ENCODE measurements at regions not wholly inside any gene's neighbourhood (a gene's known extent, or its start where the extent isn't known, plus 50 kb on each side); places are given as distances from the start of the nearest gene placed in this dataset.
"Not testable (repeated sequence)": the region's sequence is repeated elsewhere in the genome, so short reads cannot be mapped to it uniquely, and the experiment has no call there.

- Mint-ChIP-seq H3K27ac (no peak overlapping the region), H3K27me3 (peaks cover 2% of the 10 kb centered on the region), H3K9me3 (no peaks in the 10 kb centered on the region), H3K4me3 (no peak overlapping the region), H3K4me1 (no peaks in the 10 kb centered on the region), H3K36me3 (ENCODE audit: low read depth) (no peaks in the 10 kb centered on the region)
- intact Hi-C loops (cut with micrococcal nuclease): no loop called here
- DNase-seq: no peak
Measured at GRCh38 chr5:57884346-57885102, 401.9 kb upstream of the ACTBL2 start.

- intact Hi-C loops (cut with micrococcal nuclease): no loop called here
- Mint-ChIP-seq H3K36me3 (ENCODE audit: low read depth) (no peaks in the 10 kb centered on the region), H3K27ac (no peak overlapping the region)
Measured at GRCh38 chr5:57880216-57880615, 397.6 kb upstream of the ACTBL2 start.

GRCh38 chr5:57878301-57878722, 395.7 kb upstream of the ACTBL2 start:
- H3K4me3 Mint-ChIP-seq: no peak overlapping the region
- intact Hi-C loops (cut with micrococcal nuclease): no loop called here
- no peak for DNase-seq
- H3K4me1 Mint-ChIP-seq: no peaks in the 10 kb centered on the region
- H3K27me3 Mint-ChIP-seq: no peaks in the 10 kb centered on the region
- no peaks in the 10 kb centered on the region for H3K36me3 Mint-ChIP-seq (ENCODE audit: low read depth)
- H3K27ac Mint-ChIP-seq: no peak overlapping the region
- H3K9me3 Mint-ChIP-seq: no peaks in the 10 kb centered on the region

More at GRCh38 chr5:57880216-57880615, 397.6 kb upstream of the ACTBL2 start:
- Mint-ChIP-seq H3K27me3 (no peaks in the 10 kb centered on the region), H3K4me3 (no peak overlapping the region), H3K4me1 (no peaks in the 10 kb centered on the region), H3K9me3 (no peaks in the 10 kb centered on the region)
- DNase-seq: no peak

- Mint-ChIP-seq H3K4me1 (no peaks in the 10 kb centered on the region), H3K4me3 (no peak overlapping the region), H3K27me3 (no peaks in the 10 kb centered on the region), H3K36me3 (ENCODE audit: low read depth) (no peaks in the 10 kb centered on the region), H3K9me3 (peaks cover 6% of the 10 kb centered on the region), H3K27ac (no peak overlapping the region)
- intact Hi-C loops (cut with micrococcal nuclease): no loop called here
- DNase-seq: no peak
Measured at GRCh38 chr5:57871496-57871895, 388.9 kb upstream of the ACTBL2 start.

- H3K9me3 Mint-ChIP-seq; H3K4me3 Mint-ChIP-seq; H3K27me3 Mint-ChIP-seq; intact Hi-C loops (cut with micrococcal nuclease); H3K27ac Mint-ChIP-seq; DNase-seq; H3K36me3 Mint-ChIP-seq (ENCODE audit: low read depth); H3K4me1 Mint-ChIP-seq: not testable (repeated sequence)
Measured at GRCh38 chr5:57870267-57870666, 387.7 kb upstream of the ACTBL2 start.

- no peak overlapping the region for H3K4me3 Mint-ChIP-seq
- intact Hi-C loops (cut with micrococcal nuclease): no loop called here
- peaks cover 7% of the 10 kb centered on the region for H3K9me3 Mint-ChIP-seq
- no peaks in the 10 kb centered on the region for H3K36me3 Mint-ChIP-seq (ENCODE audit: low read depth)
- no peak for DNase-seq
- no peaks in the 10 kb centered on the region for H3K4me1 Mint-ChIP-seq
- no peaks in the 10 kb centered on the region for H3K27me3 Mint-ChIP-seq
- H3K27ac Mint-ChIP-seq: no peak overlapping the region
Measured at GRCh38 chr5:57863661-57864060, 381.1 kb upstream of the ACTBL2 start.

GRCh38 chr5:57862942-57863341, 380.3 kb upstream of the ACTBL2 start:
- Mint-ChIP-seq H3K27ac (no peak overlapping the region), H3K27me3 (no peaks in the 10 kb centered on the region), H3K9me3 (peaks cover 7% of the 10 kb centered on the region), H3K4me3 (no peak overlapping the region), H3K4me1 (no peaks in the 10 kb centered on the region), H3K36me3 (ENCODE audit: low read depth) (no peaks in the 10 kb centered on the region)
- intact Hi-C loops (cut with micrococcal nuclease): no loop called here
- DNase-seq: no peak

GRCh38 chr5:57862471-57862911, 379.9 kb upstream of the ACTBL2 start:
- intact Hi-C loops (cut with micrococcal nuclease): no loop called here
- Mint-ChIP-seq H3K27ac (no peak overlapping the region), H3K27me3 (no peaks in the 10 kb centered on the region), H3K4me1 (no peaks in the 10 kb centered on the region), H3K4me3 (no peak overlapping the region), H3K9me3 (peaks cover 7% of the 10 kb centered on the region), H3K36me3 (ENCODE audit: low read depth) (no peaks in the 10 kb centered on the region)
- no peak for DNase-seq

GRCh38 chr5:57859626-57860025, 377.0 kb upstream of the ACTBL2 start:
- no peaks in the 10 kb centered on the region for H3K27me3 Mint-ChIP-seq
- H3K4me1 Mint-ChIP-seq: no peaks in the 10 kb centered on the region
- DNase-seq: no peak
- intact Hi-C loops (cut with micrococcal nuclease): no loop called here
- no peak overlapping the region for H3K27ac Mint-ChIP-seq
- H3K4me3 Mint-ChIP-seq: no peak overlapping the region
- no peaks in the 10 kb centered on the region for H3K36me3 Mint-ChIP-seq (ENCODE audit: low read depth)
- H3K9me3 Mint-ChIP-seq: peaks cover 7% of the 10 kb centered on the region

GRCh38 chr5:57858905-57859304, 376.3 kb upstream of the ACTBL2 start:
- Mint-ChIP-seq H3K4me3 (no peak overlapping the region), H3K36me3 (ENCODE audit: low read depth) (no peaks in the 10 kb centered on the region), H3K9me3 (peaks cover 7% of the 10 kb centered on the region), H3K27me3 (no peaks in the 10 kb centered on the region), H3K27ac (no peak overlapping the region), H3K4me1 (no peaks in the 10 kb centered on the region)
- intact Hi-C loops (cut with micrococcal nuclease): no loop called here
- no peak for DNase-seq

- Mint-ChIP-seq H3K4me3 (no peak overlapping the region), H3K27ac (no peak overlapping the region), H3K9me3 (peaks cover 7% of the 10 kb centered on the region), H3K36me3 (ENCODE audit: low read depth) (no peaks in the 10 kb centered on the region), H3K4me1 (no peaks in the 10 kb centered on the region), H3K27me3 (no peaks in the 10 kb centered on the region)
- no peak for DNase-seq
- intact Hi-C loops (cut with micrococcal nuclease): no loop called here
Measured at GRCh38 chr5:57857696-57858095, 375.1 kb upstream of the ACTBL2 start.

- Mint-ChIP-seq H3K27ac (no peak overlapping the region), H3K4me3 (no peak overlapping the region), H3K4me1 (no peaks in the 10 kb centered on the region), H3K9me3 (no peaks in the 10 kb centered on the region), H3K27me3 (no peaks in the 10 kb centered on the region), H3K36me3 (ENCODE audit: low read depth) (no peaks in the 10 kb centered on the region)
- DNase-seq: no peak
- intact Hi-C loops (cut with micrococcal nuclease): no loop called here
Measured at GRCh38 chr5:57855831-57856230, 373.2 kb upstream of the ACTBL2 start.

GRCh38 chr5:57853929-57854697, 371.5 kb upstream of the ACTBL2 start:
- Mint-ChIP-seq H3K9me3 (no peaks in the 10 kb centered on the region), H3K27ac (no peak overlapping the region), H3K4me3 (no peak overlapping the region), H3K27me3 (no peaks in the 10 kb centered on the region), H3K4me1 (no peaks in the 10 kb centered on the region), H3K36me3 (ENCODE audit: low read depth) (no peaks in the 10 kb centered on the region)
- DNase-seq: no peak
- intact Hi-C loops (cut with micrococcal nuclease): no loop called here

- intact Hi-C loops (cut with micrococcal nuclease): no loop called here
- Mint-ChIP-seq H3K27ac (no peak overlapping the region), H3K4me3 (no peak overlapping the region), H3K36me3 (ENCODE audit: low read depth) (no peaks in the 10 kb centered on the region), H3K9me3 (no peaks in the 10 kb centered on the region), H3K4me1 (no peaks in the 10 kb centered on the region), H3K27me3 (no peaks in the 10 kb centered on the region)
- no peak for DNase-seq
Measured at GRCh38 chr5:57850109-57850508, 367.5 kb upstream of the ACTBL2 start.

Data from activated CD4-positive, alpha-beta T cell treated with anti-CD3 and anti-CD28 coated beads, Interleukin-2, amount 10 ng/mL, durations not matched to agents 24 days and 14 days (primary cell).